HG03575 (cell line): ENCODE measurements at regions not wholly inside any gene's neighbourhood (a gene's known extent, or its start where the extent isn't known, plus 50 kb on each side); places are given as distances from the start of the nearest gene placed in this dataset.
"Not testable (repeated sequence)": the region's sequence is repeated elsewhere in the genome, so short reads cannot be mapped to it uniquely, and the experiment has no call there.

Experiments used
- ATAC-seq: cut with Tn5 transposase; IDR thresholded peaks from one replicate; pipeline ENCODE4 v1.9.1; 2021; ENCODE audit not compliant: unreplicated experiment, insufficient number of reproducible peaks, low FRiP score; ENCODE audit errors: extremely low read depth

DNA sequence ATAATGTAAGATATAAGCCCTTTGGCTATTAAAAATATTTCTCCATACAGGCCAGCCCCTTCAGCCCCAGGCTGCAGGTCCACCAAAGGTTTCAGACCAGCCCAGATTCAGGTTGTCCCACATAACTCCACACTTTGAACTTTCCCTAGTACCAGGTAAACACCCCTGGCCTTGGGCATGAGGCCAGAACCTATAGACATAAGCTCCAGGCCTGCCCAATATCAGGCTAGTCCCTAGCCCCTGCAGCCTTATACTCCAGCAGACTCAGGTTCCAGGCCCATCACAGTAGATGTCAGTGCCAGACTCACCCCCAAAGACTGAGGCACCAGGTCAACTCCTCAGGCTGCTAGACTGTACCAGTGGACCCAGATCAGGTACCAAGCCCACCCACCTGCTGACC is 178.5 kb upstream of the DAAM1 start:
- no peak for ATAC-seq

DNA sequence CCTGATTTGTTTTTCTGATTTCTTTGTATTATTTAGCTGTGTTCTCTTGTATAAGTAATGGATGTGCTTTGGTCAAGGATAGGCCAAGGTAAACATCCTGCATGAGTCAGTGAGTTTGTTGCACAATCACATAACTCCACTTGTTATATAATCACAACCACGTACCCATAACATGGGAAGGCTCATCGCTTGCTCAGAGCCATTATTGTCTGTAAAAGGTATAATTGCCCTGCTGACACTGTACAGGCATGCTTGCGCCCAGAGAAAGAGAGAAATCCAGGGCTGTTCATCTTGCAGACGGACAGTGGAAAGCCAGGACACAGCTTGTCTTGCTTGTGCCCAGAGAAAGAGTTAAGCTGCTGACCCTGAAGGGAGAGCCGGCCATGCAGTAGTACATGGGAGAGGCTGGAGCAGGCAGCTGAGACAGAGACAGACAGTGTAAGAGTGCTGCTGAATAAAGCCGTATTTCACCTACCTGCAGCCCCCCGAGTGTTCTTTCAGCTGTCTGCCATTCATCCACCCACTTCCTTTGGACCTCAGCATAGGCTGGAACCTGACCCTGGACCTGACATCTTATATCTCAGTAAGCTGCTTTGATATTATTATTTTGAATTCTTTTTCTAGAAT is 174.7 kb upstream of the DAAM1 start:
- ATAC-seq: no peak

DNA sequence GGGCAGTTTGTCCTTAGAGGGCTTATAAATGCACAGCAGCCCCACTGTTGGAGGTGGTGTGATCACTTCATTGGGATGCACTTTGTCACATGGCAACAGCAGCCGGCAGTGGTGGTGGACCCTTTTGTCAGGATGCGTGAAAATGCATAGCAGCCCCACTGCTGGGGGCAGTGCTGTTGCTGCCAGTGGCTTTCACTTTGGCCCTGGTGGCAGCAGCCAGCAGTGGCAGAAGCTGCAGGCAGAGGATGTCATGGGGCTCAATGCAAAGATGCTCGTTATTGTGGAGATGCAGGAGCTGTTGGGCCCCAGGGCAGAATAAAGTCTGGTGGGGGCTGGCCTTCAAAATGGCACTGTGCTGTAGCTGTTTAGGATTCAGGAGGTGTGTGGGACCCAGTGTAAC is 173.0 kb upstream of the DAAM1 start:
- no peak for ATAC-seq

DNA sequence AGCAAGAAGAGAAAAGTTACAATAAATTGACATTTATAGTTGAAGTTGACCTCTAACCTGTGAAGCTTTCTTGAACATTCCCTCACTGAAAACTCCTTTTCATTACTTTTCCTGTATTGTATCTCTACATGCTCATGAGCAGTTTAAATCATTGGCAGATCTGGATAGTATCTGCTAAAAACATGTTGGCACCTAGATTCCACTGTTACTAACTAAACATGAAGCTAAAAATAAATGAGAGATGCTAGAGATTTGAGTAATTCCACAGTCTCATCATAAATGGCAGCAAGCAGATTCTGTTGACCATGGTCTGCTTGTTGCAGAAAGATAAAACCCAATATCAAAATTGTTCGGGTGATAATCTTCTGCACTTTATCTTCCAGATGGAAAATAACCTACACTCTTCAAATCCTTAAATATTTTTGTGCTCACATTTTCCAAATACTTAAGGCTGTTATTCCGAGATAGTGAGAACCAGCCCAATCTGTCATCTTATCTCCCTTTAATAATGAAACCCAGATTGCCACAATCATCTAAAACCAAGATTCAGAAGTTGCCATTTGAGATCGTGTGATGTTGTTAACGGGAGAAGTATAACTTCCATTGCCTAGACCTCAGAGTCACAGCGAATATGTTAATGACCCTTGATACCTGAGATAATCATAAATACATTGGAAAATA is 171.0 kb upstream of the DAAM1 start:
- ATAC-seq: no peak

DNA sequence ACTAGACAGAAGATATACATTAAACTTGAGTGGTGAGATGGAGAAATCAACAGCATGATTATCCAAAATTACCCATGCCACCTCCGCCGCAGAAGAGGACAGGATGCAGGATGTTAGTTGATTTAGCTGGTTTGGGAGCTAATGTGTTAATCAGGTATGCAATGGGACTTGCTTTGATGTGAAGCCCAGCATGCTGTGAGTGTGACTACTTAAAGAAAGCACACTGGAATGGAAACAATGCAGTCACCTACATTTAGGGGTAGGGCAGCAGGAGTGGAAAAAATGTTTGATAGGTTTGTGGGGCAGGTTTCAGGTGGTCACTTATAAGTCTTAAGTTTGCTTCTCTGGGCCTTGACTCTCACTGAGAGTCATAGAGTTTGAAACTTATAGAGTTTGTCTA is 170.0 kb upstream of the DAAM1 start:
- no peak for ATAC-seq

DNA sequence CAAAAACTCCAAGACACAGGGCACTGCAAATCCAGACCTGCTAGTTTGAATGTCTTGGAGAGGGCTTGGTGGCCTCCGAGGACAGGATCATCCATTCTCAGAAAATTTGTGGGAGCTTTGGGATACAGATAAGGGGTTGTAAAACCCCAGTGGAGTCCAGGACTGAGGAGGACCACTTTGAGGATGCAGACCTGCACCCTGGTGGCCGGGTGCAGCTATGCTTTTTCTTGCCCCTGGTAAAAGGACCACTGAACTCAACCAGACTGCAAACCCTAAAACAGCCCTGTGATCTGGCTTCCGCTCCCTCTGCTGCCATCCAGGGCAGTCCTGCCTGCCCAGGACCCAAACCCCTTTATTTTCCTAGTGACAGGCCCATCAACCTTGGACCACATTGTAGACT is 169.5 kb upstream of the DAAM1 start:
- ATAC-seq: no peak

DNA sequence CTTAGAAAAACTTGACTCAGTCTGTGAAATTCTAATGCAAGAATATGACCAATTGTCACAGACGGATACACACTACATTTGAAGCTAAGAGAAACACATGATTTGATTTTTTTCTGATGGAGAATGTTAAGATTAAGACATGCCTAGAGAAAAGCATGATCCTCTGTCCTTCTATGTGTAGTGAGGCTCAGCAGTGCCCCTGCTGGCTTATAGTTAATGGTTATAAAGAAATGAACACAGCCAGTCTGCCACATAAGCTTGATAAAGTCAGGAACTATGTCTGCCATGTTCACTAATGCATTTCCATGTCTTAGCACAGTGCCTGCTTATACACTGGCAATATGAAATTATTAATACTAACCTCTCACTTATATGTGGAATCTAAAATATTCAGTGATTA is 168.1 kb upstream of the DAAM1 start:
- ATAC-seq: no peak

DNA sequence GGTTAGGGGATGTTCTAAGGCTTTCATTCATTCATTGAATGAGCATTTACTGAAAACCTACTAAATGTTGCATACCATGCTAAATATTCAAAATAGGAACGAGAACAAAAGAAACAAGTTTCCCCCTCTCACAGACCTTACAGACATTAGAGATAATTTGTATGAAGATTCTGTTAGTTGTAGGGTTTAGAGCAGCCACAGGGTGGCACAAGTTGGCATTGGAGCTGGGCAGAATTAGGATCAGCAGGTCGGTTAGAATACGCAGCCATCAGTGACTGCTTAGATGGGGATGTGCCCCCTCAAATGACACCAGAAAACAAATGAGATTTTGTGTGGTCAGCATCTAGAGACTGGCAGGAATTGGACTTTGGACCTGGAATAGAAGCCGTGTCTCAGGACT is 166.3 kb upstream of the DAAM1 start:
- no peak for ATAC-seq

DNA sequence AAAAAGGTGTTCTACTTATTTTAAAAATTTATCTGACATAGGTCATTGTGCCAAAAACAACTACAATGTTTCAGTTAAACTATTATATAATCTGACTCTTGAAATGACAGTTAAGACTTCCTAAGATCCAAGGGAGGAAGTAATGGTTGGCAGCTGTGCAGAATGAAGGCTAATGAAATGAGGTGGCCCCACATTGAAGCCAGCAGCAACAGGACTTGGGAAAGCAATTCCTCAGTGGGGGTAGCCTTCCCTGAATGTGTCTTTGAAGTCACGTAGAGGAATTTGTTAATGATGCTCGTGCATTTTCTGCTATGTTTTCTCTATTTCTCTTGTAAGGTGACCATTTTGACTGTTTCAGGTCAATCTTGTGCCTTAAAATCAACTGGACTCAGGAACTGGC is 162.4 kb upstream of the DAAM1 start:
- no peak for ATAC-seq

DNA sequence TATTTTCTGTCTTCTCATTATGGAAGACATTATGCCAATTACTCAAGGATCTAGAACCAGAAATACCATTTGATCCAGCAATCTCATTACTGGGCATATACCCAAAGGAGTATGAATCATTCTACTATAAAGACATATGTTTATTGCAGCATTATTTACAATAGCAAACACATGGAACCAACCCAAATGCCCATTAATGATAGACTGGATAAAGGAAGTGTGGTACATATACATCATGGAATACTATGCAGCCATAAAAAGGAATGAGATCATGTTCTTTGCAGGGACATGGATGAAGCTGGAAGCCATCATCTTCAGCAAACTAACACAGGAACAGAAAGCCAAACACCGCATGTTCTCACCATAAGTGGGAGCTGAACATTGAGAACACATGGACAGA is 161.8 kb upstream of the DAAM1 start:
- ATAC-seq: not testable (repeated sequence)

DNA sequence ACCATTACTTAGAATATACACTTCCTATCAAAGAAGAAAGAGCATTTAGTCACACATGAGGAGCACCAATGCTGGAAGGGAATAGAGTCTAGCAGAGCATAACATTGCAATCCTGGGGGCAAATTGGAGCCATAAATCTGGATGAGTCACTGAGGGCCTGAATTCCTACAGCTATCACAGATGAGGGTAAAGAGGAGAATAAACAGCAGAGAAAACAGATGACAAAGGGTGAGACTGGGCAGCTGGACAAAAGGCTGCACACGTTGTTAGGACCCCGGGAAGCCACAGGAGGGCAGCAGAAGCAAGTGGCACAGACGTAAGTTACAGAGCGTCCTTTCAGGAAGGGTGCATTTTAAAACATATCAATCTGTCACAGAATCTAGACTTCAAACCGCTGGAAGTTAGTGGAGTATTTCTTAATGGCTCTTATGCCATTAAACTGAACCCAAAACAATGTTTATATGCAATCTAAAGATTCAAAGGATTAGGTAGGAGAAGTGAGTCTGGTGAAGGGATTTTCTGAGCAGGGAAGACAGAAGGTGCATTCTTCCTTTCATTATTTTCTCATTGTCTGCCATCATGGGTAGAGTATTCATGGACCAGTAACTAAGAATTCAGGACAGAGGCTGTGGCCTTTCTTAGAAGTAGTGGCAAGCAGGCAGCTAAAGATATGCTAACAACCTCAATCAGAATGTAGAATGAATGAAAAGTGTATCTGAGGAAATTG is 159.8 kb upstream of the DAAM1 start:
- peak; percentile 52 for ATAC-seq

DNA sequence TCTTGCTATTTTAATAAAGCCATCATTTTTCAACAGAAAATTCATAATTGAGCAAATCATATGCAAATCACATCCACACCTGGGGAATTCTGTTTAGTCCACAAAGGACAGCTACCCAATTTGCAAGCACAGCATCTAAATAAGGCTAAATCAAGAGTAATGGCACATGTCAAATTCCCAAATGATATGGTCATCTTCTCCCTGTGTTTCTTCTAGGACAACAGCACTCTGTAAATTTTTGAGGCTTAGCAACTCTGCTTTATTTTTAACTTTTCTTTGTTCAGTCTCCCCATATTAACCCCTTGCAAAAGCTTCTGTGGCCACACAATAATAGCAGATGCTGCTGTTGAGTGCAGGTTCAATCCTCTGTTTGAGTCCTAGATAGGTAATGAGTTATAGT is 155.6 kb upstream of the DAAM1 start:
- no peak for ATAC-seq

DNA sequence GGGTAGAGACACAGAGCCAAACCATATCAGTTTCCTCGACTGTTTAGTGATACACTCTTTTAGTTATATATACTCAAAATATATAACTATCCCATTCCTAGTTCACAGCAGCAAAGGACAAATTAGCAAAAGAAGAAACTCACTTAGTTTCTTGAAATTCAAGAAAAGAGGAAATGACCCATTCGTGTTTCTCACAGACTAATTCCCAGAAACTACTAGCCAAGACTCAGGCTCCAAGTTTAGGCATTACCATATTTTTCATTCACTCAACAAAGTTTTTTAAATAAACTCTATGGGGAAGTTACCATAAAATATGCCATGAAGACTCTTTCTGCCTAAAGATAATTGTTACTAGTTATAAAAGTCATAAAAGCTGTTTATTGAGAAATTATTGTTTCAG is 152.3 kb upstream of the DAAM1 start:
- no peak for ATAC-seq

DNA sequence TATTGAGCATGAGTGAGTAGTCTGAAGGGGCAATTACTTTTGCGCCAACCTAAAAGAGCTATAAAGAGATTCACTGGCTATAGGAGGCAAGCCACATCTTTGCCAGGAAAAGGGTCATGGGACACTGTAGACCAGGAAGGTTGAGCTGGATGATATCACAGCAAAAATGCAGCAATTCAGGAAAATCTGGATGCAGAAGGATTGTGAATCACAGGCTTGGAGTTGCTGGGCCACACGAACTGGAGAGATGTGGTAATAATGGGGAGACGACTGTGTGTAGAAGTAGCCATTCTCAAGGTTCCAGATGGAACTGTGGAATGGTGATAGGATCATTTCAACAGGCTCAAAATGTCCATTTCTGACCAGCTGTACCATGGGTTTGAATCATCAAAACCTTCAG is 151.4 kb upstream of the DAAM1 start:
- no peak for ATAC-seq

DNA sequence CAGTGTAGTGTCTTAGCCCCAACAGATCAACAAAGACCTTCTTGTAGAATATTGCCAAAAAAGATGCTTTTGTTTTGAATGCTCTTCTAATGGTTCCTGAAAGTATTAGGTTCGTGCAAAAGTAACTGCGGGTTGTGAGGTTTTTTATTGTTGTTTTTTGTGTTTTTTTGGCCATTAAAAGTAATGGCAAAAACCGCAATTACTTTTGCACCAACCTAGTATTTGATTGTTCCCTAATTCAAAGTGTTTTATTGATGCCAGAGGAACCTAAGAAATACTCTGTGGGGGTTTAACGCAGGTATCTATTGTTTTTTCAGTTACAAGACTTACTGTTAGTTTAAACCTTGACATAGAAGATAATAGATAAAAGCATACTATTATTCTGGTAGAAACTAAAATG is 150.8 kb upstream of the DAAM1 start:
- ATAC-seq: no peak

DNA sequence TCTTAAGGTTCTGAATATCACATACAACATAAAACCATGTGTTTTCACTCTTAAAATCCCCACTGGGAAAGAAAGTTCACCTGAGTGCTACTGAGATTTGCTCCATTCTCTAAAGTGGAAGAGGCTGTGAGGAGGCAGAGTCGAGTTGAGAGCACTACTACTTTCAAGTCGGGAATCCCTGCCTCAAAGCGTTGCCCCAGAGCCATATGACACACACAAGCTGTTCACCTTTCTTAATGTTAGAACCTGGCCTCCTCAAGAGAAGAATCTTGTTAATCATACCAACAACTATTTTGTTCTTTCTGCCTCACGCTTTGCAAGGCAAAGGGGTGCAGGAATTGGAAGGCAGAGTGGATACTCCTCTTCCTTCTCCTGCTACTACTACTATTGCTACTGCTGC is 149.7 kb upstream of the DAAM1 start:
- ATAC-seq: no peak

DNA sequence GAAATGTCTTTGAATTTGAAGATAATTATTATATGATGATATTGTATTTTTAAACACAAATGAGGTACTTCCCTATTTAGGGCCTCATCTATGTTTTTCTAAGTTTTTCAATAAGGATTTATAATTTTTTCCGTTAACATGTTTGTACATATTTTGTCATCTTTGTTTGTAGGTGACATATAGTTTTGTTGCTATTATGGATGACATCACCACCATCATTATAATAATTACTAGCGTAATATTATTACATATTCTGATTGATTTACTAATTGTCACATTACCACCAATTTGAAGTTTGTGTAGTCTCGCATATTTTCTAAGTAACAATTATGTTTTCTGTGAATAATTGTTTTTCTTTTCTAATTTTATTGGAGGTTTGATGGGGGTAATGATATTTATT is 147.2 kb upstream of the DAAM1 start:
- ATAC-seq: no peak

DNA sequence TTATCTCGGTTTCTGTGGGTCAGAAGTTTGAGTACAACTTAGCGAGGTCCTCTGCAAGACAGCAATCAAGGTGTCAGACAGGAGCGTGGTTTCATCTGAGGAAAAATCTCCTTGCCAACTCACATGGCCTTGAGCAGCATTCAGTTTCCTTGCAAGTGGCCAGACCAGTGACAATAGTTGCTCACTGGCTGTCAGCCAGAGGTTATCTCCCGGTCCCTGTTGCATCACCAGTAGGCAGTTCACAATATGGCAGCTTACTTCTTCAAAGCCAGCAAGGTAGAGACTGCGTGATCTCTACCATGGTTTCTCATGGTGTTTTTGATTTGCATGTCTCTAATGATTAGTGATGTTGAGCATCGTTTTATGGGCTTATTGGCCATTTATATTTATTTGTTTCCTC is 143.8 kb upstream of the DAAM1 start:
- ATAC-seq: no peak

DNA sequence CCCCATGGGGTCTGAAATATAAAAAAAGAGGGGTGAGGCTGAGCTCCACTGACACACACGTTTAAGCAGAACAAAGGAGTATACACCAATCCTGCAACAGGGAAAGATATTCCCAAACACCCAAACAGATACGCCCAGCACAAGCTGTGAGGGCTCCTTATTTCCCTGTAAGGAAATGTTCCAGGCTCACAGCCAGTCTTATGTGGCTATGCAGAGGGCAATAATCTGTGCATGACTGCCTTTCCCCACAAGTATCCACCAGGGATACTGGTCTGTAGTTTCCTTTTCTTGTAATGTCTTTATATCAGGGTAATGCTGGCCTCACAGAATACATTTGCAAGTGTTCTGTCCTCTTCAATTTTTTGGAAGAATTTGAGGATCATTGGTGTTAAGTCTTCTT is 141.7 kb upstream of the DAAM1 start:
- ATAC-seq: no peak

DNA sequence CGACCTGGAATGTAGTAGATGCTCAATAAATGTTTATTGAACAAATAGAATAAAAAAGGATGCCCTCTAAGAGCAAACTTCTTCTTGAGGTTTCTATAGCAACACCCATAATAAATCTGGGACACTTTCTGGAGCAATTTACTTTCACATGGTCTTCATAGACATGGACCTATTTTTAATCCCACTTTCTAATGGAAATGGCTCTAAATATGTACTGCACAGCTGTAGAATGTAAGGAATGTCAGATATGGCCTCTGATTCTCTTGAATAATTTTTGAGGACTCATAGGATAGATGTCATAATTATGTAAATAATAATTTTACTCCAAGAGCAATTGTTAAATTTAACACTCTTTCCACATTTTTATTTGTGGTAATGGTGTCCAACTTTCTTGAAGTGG is 133.5 kb upstream of the DAAM1 start:
- ATAC-seq: no peak
